ENCODE measurements at regions not wholly inside any gene's neighbourhood (a gene's known extent, or its start where the extent isn't known, plus 50 kb on each side); places are given as distances from the start of the nearest gene placed in this dataset.

- Histone ChIP-seq H3K27ac (ENCODE audit: insufficient read depth, low read length) (no peak overlapping the region), H3K4me2 (ENCODE audit: low read depth, low read length) (no peak overlapping the region), H4K20me1 (ENCODE audit: insufficient read depth, low read length) (no peaks in the 10 kb centered on the region), H3K18ac (ENCODE audit: low read depth, low read length) (no peak overlapping the region), H3K9me3 (ENCODE audit: control insufficient read depth, insufficient read depth, low read length) (no peaks in the 10 kb centered on the region), H4K8ac (ENCODE audit: low read depth in 2 of 2, low read length in 2 of 2) (no peak overlapping the region), H2BK120ac (ENCODE audit: low read depth, low read length) (no peak overlapping the region), H2BK5ac (ENCODE audit: low read depth, low read length, poor library complexity, severe bottlenecking) (no peak overlapping the region), H3K9ac (ENCODE audit: low read depth, low read length) (no peak overlapping the region), H3K9me1 (ENCODE audit: insufficient read depth, low read length) (no peaks in the 10 kb centered on the region), H2AK5ac (ENCODE audit: low read depth, low read length) (no peak overlapping the region), H2AFZ (replicated peaks; ENCODE audit: low read length, poor library complexity) (no peak overlapping the region), H3K4me3 (ENCODE audit: insufficient read depth, low read depth, low read length) (no peak overlapping the region), H3K56ac (ENCODE audit: extremely low read depth, insufficient read depth, low read length) (no peak overlapping the region), H2AK9ac (replicated peaks; ENCODE audit: low read depth, low read length, poor library complexity) (no peak overlapping the region), H4K91ac (ENCODE audit: insufficient read depth, low read depth, low read length) (no peak overlapping the region), H3K27me3 (ENCODE audit: control insufficient read depth, insufficient read depth, low read length) (no peaks in the 10 kb centered on the region), H4K5ac (ENCODE audit: low read depth, low read length) (no peak overlapping the region), H3K4ac (ENCODE audit: low read depth, low read length) (no peak overlapping the region), H2BK20ac (ENCODE audit: low read depth, low read length) (no peak overlapping the region), H2BK15ac (ENCODE audit: low read depth, low read length) (no peak overlapping the region), H3K4me1 (ENCODE audit: control insufficient read depth, insufficient read depth, low read length) (no peaks in the 10 kb centered on the region), H3K14ac (replicated peaks; ENCODE audit: low read depth, low read length) (no peak overlapping the region), H3K79me1 (ENCODE audit: low read depth in 1 of 2, low read length in 2 of 2) (no peaks in the 10 kb centered on the region), H3K23ac (ENCODE audit: low read depth, low read length) (no peak overlapping the region), H3K36me3 (ENCODE audit: control insufficient read depth, insufficient read depth, low read length) (no peaks in the 10 kb centered on the region)
- DNase-seq (no peak), ATAC-seq (ENCODE audit: low read depth) (no peak)
- in situ Hi-C loops (cut with MboI; ENCODE audit: low sequenced_read_pairs), result no loop called here
- intact Hi-C loops (cut with micrococcal nuclease), result no loop called here
- BruUV-seq (replicated peaks), result no TSS peak
- CTCF ChIA-PET, result no interaction called here
- TF ChIP-seq CHD1 (IDR thresholded peaks at IDR 0.05; ENCODE audit: low read depth, low read length) (no peak), NFE2L2 (IDR thresholded peaks at IDR 0.05; ENCODE audit: low read depth, low read length) (no peak), CTCF (conservative IDR thresholded peaks at IDR 0.05; ENCODE audit: low read depth, low read length) (no peak), BHLHE40 (IDR thresholded peaks at IDR 0.05; ENCODE audit: low read depth, low read length) (no peak), RFX5 (IDR thresholded peaks at IDR 0.05; ENCODE audit: low read depth, low read length) (no peak), RAD21 (IDR thresholded peaks at IDR 0.05; ENCODE audit: low read length) (no peak), RCOR1 (IDR thresholded peaks at IDR 0.05; ENCODE audit: insufficient replicate concordance, low read length) (no peak), POLR2A (IDR thresholded peaks at IDR 0.05; ENCODE audit: low read depth, low read length) (no peak), MAZ (IDR thresholded peaks at IDR 0.05; ENCODE audit: borderline replicate concordance, low read depth, low read length) (no peak)
- dilution Hi-C loops (cut with HindIII; ENCODE audit: low sequenced_read_pairs, unreplicated experiment), result no loop called here
- POLR2A ChIA-PET (ENCODE audit: unreplicated experiment), result no interaction called here
Measured at GRCh38 chr9:31588756-31589155, 795.7 kb upstream of the ACO1 start.
